ENCODE measurements at regions not wholly inside any gene's neighbourhood (a gene's known extent, or its start where the extent isn't known, plus 50 kb on each side); places are given as distances from the start of the nearest gene placed in this dataset.

- DNase-seq = no peak
Observed at GRCh38 chr1:82710091-82710490, 909.4 kb downstream of the ADGRL2 start.

GRCh38 chr1:82707681-82708080 lies 906.9 kb downstream of the ADGRL2 start:
- no peak for DNase-seq

GRCh38 chr1:82706741-82707140 lies 906.0 kb downstream of the ADGRL2 start:
- no peak for DNase-seq

GRCh38 chr1:82704966-82705365 lies 904.2 kb downstream of the ADGRL2 start:
- DNase-seq = no peak

- DNase-seq = no peak
Observed at GRCh38 chr1:82704393-82704792, 903.7 kb downstream of the ADGRL2 start.

DNA sequence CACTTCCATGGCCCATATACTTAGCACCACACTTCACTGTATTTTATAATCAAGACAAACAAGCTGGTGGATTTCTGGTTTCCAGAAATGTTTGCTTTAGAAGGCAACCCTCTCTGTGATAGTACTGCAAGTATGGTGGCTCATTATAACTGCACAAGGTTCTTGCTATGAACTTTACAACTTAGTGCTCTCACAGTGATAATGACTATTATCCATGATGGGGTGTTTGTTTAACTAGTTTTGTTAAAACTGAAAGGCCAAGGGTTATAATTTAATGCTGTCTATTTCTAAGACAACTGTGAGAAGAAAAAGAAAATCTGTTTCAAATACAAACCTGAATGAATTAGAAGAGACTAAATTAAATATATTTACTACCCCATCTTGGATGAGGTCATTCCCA lies 903.2 kb downstream of the ADGRL2 start:
- no peak for DNase-seq

DNA sequence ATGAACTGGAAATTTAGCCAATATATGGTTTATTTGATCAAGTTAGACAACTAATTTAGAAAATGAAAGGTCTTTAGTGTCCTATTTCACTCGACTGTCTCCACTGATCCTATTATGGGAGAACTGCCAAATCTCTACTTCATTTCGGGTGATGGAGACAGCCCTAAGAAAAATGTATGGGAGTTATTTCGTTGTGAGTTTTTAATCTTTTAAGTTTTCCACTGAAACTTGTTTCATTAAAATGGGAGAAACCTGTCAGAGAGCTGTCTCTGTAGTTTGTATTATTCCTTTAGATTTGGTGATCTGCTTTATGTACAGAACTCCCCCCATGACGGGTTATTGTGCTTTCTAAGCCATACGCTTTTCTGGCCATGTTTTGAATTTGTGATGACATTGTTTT lies 899.7 kb downstream of the ADGRL2 start:
- DNase-seq = no peak

- no peak for DNase-seq
Observed at GRCh38 chr1:82697965-82698364, 897.2 kb downstream of the ADGRL2 start.

DNA sequence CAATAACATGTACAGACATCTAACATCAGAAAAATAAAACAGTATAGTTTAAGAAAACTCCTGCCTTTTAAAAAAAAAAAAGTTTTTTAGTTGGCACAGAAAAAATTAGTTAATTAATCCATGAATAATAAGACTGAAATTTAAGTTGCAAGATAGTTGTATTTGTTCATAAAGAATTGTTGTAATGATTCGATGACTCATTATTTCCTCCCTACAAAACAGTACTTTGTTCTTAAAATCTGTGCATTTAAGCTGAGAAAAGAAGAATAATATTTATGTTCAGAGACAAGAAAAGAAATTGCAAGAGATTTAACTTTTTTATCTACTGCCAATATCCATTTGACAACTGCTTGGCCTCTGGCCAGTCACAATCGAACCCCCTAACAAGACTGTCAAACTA lies 894.7 kb downstream of the ADGRL2 start:
- no peak for DNase-seq

DNA sequence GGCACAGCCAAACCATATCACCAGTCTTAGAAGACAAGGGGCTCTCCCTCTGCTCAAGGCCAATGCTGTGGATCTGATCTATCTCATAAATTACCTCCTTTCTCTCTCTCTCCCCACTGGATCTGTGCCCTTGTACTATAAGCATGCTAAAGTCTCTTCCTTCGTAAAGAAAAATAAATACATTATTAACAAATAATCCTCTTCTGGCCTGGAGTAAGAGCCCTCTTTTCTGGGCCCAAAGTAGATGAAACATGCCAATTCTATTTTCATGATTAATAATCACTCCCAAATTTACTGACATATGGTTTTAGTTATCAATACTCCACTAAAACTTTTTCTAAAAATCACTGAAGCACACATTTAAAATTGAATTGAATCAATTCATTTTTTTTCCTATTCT lies 889.7 kb downstream of the ADGRL2 start:
- DNase-seq = no peak

DNA sequence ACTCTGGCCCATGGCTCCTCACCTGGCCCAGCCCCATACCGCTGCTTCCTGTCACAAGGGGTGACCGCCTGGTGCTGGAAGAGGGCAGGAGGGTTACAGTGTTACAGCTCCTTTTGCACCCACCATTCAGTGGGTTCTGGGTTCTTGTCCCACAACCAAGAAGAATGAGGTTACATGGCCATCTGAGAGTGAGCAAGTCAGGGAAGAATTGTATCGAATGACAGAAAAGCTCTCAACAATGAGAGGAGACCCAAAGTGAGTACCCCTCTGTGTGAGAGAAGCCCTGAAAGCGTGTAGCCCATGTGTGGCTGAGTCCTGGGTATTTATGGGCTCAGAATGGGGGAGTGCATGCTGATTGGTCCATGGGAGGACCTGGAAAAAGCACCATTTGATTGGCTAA lies 888.5 kb downstream of the ADGRL2 start:
- DNase-seq = no peak

DNA sequence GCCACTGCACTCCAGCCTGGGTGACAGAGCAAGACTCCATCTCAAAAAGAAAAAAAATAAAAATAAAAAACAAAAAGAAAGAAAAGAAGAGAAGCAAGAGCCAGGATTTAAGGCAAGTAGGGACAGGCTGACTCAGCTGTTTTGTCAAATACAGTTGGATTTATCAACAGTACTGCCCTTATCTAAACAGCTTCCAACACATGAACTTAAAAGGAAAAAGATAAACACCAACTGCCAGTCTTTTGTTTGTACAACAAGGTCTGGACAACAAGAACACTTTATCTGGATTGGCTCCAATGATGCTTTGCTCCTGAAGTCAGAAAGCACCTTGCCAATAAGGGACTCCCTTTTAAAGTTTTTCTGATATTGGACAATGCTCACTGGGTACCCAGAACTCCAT lies 886.0 kb downstream of the ADGRL2 start:
- no peak for DNase-seq

- no peak for DNase-seq
Observed at GRCh38 chr1:82646888-82647287, 846.2 kb downstream of the ADGRL2 start.

DNA sequence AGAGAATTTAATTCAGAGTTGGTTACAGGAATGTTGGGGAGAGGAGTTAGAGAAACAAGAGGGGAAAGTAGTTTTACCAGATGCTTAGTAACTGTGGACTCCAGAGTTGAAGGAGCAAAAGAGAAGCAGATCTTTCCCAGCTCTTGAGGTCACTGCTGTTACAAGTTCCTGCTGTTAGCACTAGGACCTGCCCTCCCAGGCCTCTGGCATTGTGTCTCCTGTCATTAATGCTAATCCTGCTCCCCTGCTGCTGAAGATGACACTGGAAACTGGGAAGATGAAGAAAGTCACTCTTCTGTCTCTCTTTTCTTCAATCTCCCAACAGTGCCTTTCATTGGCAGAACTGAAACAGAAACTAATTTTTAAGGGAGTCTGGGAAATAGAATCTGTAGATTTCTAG lies 845.6 kb downstream of the ADGRL2 start:
- no peak for DNase-seq

DNA sequence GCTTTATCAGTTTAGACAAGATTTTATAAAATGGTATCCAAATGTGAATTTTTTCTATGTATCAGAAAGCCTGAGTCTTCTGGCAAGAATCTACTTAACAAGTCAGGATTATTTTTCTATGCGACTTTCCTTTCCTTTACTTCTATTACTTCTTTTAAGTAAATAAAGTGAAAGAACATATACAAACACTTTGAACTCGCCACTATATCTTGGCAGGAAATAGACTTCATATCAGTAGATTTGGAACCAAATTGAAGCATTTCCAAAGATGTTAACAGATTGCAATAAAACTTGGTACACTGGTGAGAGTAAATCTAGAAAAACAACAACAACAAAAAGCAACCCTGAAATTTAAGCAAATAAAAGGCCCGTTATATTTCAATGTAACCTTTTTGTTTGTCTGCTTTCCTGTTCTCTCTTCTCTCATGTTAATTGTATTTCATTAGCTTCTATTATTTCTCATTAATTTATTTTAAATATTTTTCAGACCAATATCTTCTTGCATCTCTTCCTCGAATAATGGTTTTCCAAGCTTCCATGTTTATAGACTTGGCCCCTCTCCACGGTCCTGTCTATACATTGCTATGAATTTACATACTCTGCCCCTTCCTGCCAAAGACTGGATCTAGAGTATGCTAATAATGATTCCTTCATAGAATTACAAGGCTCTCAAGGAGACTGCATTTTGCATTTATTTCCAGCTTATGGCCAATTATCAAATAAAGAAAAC lies 843.6 kb downstream of the ADGRL2 start:
- DNase-seq = no peak

GRCh38 chr1:82640352-82640751 lies 839.6 kb downstream of the ADGRL2 start:
- no peak for DNase-seq

DNA sequence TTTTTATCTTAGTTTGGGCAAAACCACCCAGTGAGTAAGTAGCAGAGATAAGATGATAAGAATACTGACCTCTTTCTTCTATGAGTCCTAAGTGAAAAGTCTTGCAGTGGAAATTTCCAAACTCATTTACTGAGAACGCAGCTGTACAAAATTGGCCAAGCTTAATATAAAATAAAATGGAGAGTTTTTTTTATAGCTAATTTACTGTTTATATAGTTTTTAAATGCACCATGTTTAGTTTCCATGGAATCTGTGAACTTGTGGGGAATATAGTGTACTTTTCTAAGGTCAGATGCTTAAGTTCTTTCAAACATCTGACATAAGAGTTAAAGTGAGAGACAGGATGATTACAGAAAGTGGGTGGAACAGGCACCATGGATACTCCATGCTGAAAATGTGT lies 833.5 kb downstream of the ADGRL2 start:
- no peak for DNase-seq

GRCh38 chr1:82632155-82632554 lies 831.4 kb downstream of the ADGRL2 start:
- DNase-seq = no peak

DNA sequence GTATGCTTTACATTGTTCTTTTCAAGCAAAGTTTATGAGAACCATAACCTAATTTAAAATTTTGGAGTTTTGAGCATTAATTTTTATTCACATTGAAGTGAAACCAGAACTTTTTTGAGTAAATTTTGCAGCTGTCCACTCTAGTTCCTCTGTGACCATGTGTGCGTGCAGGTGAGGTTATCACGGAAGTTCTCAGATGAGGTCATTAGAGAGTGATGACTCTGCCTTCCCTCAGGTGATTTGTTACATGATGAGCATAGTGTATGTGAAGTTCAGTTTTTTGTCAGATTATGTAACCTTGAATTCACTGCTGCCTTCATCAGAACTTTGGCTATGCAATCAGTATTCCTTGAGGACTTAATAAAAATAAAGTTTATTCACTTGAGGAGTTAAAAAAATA lies 828.2 kb downstream of the ADGRL2 start:
- DNase-seq = no peak

- no peak for DNase-seq
Observed at GRCh38 chr1:82625537-82625936, 824.8 kb downstream of the ADGRL2 start.

- no peak for DNase-seq
Observed at GRCh38 chr1:82621076-82621475, 820.3 kb downstream of the ADGRL2 start.

GRCh38 chr1:82614090-82614489 lies 813.4 kb downstream of the ADGRL2 start:
- DNase-seq = peak; percentile 58

GRCh38 chr1:82612986-82613385 lies 812.3 kb downstream of the ADGRL2 start:
- no peak for DNase-seq

DNA sequence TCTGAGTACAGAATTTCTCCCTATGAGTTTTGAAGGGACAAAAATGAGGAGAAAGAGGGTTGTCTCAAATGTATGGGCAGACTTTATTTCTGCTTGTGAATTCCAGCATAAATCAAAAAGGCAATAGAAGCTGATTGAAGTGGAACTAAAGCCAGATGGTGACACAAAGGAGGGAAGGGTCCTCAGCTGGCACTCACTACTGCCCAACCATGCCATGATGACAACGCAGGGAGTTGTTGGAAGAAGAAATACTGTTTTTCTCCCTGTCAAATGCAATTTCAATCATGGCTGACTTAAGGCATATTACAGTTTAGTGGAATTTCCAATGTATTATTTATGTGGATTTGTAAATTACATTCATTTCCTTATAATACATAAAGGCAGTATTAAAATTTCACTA lies 805.8 kb downstream of the ADGRL2 start:
- no peak for DNase-seq

GRCh38 chr1:82604524-82604923 lies 803.8 kb downstream of the ADGRL2 start:
- no peak for DNase-seq

- DNase-seq = no peak
Observed at GRCh38 chr1:82600314-82600713, 799.6 kb downstream of the ADGRL2 start.

Data from DMS79 treated with DMSO at 0.1 percent for 48 hours (cell line).